Skeletal muscle cell (primary cell): ENCODE measurements at regions not wholly inside any gene's neighbourhood (a gene's known extent, or its start where the extent isn't known, plus 50 kb on each side); places are given as distances from the start of the nearest gene placed in this dataset.

Experiments
- DNase-seq: peaks from one replicate; pipeline ENCODE4 v3.0.0-alpha.2; 2010; ENCODE audit warnings: low read depth
- H3K4me3 ChIP-seq: 2 replicates; pipeline ENCODE4 v1.5.1; 2011; ENCODE audit warnings: low read depth, mild to moderate bottlenecking, control low read depth, low read length, moderate library complexity

GRCh38 chr18:22538426-22538825, 120.7 kb upstream of the CTAGE1 start:
- H3K4me3 ChIP-seq: no peak overlapping the region
- no peak for DNase-seq

GRCh38 chr18:22539051-22539765, 121.5 kb upstream of the CTAGE1 start:
- no peak overlapping the region for H3K4me3 ChIP-seq
- DNase-seq: no peak

GRCh38 chr18:22541232-22541631, 123.5 kb upstream of the CTAGE1 start:
- no peak for DNase-seq
- no peak overlapping the region for H3K4me3 ChIP-seq

GRCh38 chr18:22542406-22542835, 124.7 kb upstream of the CTAGE1 start:
- DNase-seq: no peak

GRCh38 chr18:22543769-22544168, 126.1 kb upstream of the CTAGE1 start:
- no peak for DNase-seq
- H3K4me3 ChIP-seq: no peak overlapping the region

More at GRCh38 chr18:22542406-22542835, 124.7 kb upstream of the CTAGE1 start:
- no peak overlapping the region for H3K4me3 ChIP-seq

GRCh38 chr18:22544626-22545025, 126.9 kb upstream of the CTAGE1 start:
- DNase-seq: no peak
- no peak overlapping the region for H3K4me3 ChIP-seq

- no peak for DNase-seq
- no peak overlapping the region for H3K4me3 ChIP-seq
Observed at GRCh38 chr18:22545066-22545760, 127.5 kb upstream of the CTAGE1 start.

GRCh38 chr18:22546905-22547570, 129.3 kb upstream of the CTAGE1 start:
- no peak for DNase-seq
- no peak overlapping the region for H3K4me3 ChIP-seq

- no peak overlapping the region for H3K4me3 ChIP-seq
- DNase-seq: no peak
Observed at GRCh38 chr18:22547807-22548561, 130.3 kb upstream of the CTAGE1 start.

- no peak for DNase-seq
- no peak overlapping the region for H3K4me3 ChIP-seq
Observed at GRCh38 chr18:22549260-22549937, 131.7 kb upstream of the CTAGE1 start.

GRCh38 chr18:22550366-22550765, 132.7 kb upstream of the CTAGE1 start:
- no peak overlapping the region for H3K4me3 ChIP-seq
- DNase-seq: no peak

GRCh38 chr18:22550861-22551260, 133.1 kb upstream of the CTAGE1 start:
- no peak for DNase-seq
- H3K4me3 ChIP-seq: no peak overlapping the region

- no peak for DNase-seq
- H3K4me3 ChIP-seq: no peak overlapping the region
Observed at GRCh38 chr18:22551536-22552151, 133.9 kb upstream of the CTAGE1 start.

- DNase-seq: no peak
- H3K4me3 ChIP-seq: no peak overlapping the region
Observed at GRCh38 chr18:22552254-22552653, 134.5 kb upstream of the CTAGE1 start.

GRCh38 chr18:22552899-22553460, 135.3 kb upstream of the CTAGE1 start:
- no peak for DNase-seq
- H3K4me3 ChIP-seq: no peak overlapping the region

- no peak for DNase-seq
- no peak overlapping the region for H3K4me3 ChIP-seq
Observed at GRCh38 chr18:22556222-22557167, 138.8 kb upstream of the CTAGE1 start.

- H3K4me3 ChIP-seq: no peak overlapping the region
- DNase-seq: no peak
Observed at GRCh38 chr18:22557168-22557941, 139.6 kb upstream of the CTAGE1 start.
